ENCODE measurements at regions not wholly inside any gene's neighbourhood (a gene's known extent, or its start where the extent isn't known, plus 50 kb on each side); places are given as distances from the start of the nearest gene placed in this dataset.

GRCh38 chr10:57023626-57024025 is 662.6 kb upstream of the ZWINT start:
- no peak for TF ChIP-seq CTCF (IDR thresholded peaks at IDR 0.05)
- TF ChIP-seq EZH2 (IDR thresholded peaks at IDR 0.05; ENCODE audit: borderline replicate concordance, insufficient read depth, low read depth, low read length, poor library complexity, severe bottlenecking): no peak
